GM19043 (cell line): ENCODE measurements at regions not wholly inside any gene's neighbourhood (a gene's known extent, or its start where the extent isn't known, plus 50 kb on each side); places are given as distances from the start of the nearest gene placed in this dataset.
"Not testable (repeated sequence)": the region's sequence is repeated elsewhere in the genome, so short reads cannot be mapped to it uniquely, and the experiment has no call there.

ENCODE experiments used
- ATAC-seq: cut with Tn5 transposase; IDR thresholded peaks from one replicate; pipeline ENCODE4 v1.9.1; 2021; ENCODE audit warnings: low read depth; ENCODE audit not compliant: unreplicated experiment

GRCh38 chr21:18677632-18678031, 274.0 kb upstream of the TMPRSS15 start:
- no peak for ATAC-seq

- no peak for ATAC-seq
Observed at GRCh38 chr21:18705971-18706370, 302.4 kb upstream of the TMPRSS15 start.

GRCh38 chr21:18711662-18712061, 308.1 kb upstream of the TMPRSS15 start:
- ATAC-seq = no peak

- no peak for ATAC-seq
Observed at GRCh38 chr21:18715606-18716005, 312.0 kb upstream of the TMPRSS15 start.

- ATAC-seq = no peak
Observed at GRCh38 chr21:18716578-18717138, 313.1 kb upstream of the TMPRSS15 start.

GRCh38 chr21:18722193-18722592, 318.6 kb upstream of the TMPRSS15 start:
- no peak for ATAC-seq

GRCh38 chr21:18723171-18723570, 319.6 kb upstream of the TMPRSS15 start:
- no peak for ATAC-seq

- no peak for ATAC-seq
Observed at GRCh38 chr21:18725653-18726052, 322.1 kb upstream of the TMPRSS15 start.

GRCh38 chr21:18741954-18742353, 338.4 kb upstream of the TMPRSS15 start:
- no peak for ATAC-seq

- no peak for ATAC-seq
Observed at GRCh38 chr21:18743531-18743930, 339.9 kb upstream of the TMPRSS15 start.

- no peak for ATAC-seq
Observed at GRCh38 chr21:18744840-18745239, 341.3 kb upstream of the TMPRSS15 start.

- not testable (repeated sequence) for ATAC-seq
Observed at GRCh38 chr21:18752894-18753293, 349.3 kb upstream of the TMPRSS15 start.

GRCh38 chr21:18756272-18756671, 352.7 kb upstream of the TMPRSS15 start:
- ATAC-seq = not testable (repeated sequence)

- no peak for ATAC-seq
Observed at GRCh38 chr21:18759267-18759666, 355.7 kb upstream of the TMPRSS15 start.

- ATAC-seq = no peak
Observed at GRCh38 chr21:18759751-18760161, 356.2 kb upstream of the TMPRSS15 start.

GRCh38 chr21:18760247-18760646, 356.7 kb upstream of the TMPRSS15 start:
- ATAC-seq = no peak

- no peak for ATAC-seq
Observed at GRCh38 chr21:18764720-18765119, 361.1 kb upstream of the TMPRSS15 start.

GRCh38 chr21:18769599-18769998, 366.0 kb upstream of the TMPRSS15 start:
- ATAC-seq = no peak

GRCh38 chr21:18771845-18772380, 368.3 kb upstream of the TMPRSS15 start:
- no peak for ATAC-seq

- ATAC-seq = no peak
Observed at GRCh38 chr21:18772404-18772803, 368.8 kb upstream of the TMPRSS15 start.

GRCh38 chr21:18772897-18773296, 369.3 kb upstream of the TMPRSS15 start:
- no peak for ATAC-seq

- ATAC-seq = no peak
Observed at GRCh38 chr21:18776936-18777335, 373.4 kb upstream of the TMPRSS15 start.

- no peak for ATAC-seq
Observed at GRCh38 chr21:18782721-18783120, 379.1 kb upstream of the TMPRSS15 start.
